GM20000 (cell line): ENCODE measurements at regions not wholly inside any gene's neighbourhood (a gene's known extent, or its start where the extent isn't known, plus 50 kb on each side); places are given as distances from the start of the nearest gene placed in this dataset.

Source experiments
- DNase-seq: peaks from one replicate; pipeline ENCODE4 v3.0.0; 2012; ENCODE audit warnings: low spot score
- CTCF ChIP-seq: IDR thresholded peaks from 2 replicates; pipeline ENCODE4 v1.5.1; 2012; ENCODE audit warnings: mild to moderate bottlenecking, control low read depth; ENCODE audit errors: extremely low read depth, missing control alignments

DNA sequence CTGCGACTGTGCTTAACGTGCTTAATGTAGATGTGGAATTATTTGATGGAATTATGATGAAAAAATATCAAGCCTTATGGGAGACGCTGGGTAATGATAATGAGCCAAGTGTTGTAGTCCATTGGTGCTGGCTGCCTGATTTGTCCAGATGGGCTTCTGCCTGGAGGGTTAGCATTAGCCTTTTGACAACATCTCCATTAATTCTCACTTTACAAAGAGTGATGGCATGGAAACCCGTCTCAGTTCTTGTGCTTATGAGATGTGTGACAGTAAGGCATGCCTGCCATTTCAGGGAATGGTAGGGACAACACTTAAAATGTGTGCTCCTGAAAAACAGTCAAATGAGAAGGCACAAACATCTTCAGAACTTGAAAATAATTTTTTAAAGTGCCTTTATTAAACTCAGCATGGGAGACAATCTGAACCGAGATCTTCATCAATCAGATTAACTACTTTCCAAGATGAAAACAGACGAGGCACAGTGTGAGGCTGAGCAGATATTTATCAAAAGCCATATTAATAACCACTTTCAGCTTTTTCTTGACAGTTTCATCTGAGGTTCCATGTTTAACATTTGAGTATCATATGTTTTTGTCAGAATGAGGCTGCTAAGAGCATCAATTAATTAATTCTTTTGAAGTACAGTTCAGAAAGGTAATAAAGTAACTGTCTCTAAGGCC lies 473.1 kb downstream of the NXPH1 start:
- TF ChIP-seq CTCF = no peak
- DNase-seq = no peak

DNA sequence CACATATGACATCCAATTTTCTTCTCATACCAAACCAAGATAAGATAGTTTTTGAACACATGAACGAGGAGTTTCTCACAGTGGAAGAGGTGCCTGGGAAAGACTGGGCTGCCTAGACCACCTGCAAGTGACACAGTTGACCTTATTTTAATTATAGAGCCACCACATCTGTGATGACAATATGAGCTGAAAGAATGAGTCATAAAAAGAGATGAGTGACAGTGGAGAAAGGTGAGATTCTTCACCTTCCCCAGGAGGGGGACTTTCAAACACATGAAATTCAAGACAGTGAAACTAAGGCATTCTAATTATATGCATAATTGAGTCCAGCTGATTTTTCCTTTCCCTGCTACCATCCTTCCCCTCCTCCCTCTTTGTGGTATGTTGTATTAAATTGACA lies 475.5 kb downstream of the NXPH1 start:
- DNase-seq = no peak
- TF ChIP-seq CTCF = no peak

DNA sequence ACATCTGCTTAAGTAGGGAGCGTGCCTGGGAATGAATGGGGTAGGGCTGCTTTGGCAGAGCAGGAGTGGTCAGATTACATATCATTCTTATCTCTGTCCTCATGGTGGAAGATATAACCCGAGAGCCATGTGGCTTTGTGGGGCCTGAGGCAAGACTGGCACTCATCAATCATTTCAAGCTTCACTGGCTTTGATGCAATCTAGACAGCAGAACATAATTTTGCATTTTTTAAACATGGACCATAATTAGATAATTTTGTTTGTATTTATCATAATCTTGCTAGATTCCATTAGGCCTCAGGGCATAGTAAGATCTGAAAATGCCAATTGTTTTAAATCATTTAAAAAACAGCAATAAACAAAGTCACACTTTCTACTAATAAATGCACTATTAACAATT lies 480.3 kb downstream of the NXPH1 start:
- no peak for TF ChIP-seq CTCF
- no peak for DNase-seq

DNA sequence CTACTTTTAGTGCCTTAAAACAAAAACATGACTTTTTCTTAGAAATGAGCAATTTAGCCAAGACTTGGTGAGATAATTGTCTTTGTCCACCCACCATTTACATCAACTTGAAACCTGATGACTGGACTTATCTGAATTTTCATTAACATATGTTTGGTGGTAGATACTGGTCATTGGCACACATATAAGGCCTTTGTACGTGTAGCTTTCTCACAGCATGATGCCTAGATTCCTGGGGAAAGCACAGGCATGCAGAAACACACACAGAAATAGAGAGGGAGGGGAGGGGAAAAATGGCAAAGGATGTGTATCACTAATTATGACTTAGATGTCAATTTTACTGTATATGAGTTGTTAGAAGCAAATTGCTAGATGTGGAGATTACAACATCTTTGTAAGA lies 488.4 kb downstream of the NXPH1 start:
- no peak for DNase-seq
- no peak for TF ChIP-seq CTCF

GRCh38 chr7:8922726-8923125 lies 489.3 kb downstream of the NXPH1 start:
- no peak for DNase-seq
- TF ChIP-seq CTCF = no peak

DNA sequence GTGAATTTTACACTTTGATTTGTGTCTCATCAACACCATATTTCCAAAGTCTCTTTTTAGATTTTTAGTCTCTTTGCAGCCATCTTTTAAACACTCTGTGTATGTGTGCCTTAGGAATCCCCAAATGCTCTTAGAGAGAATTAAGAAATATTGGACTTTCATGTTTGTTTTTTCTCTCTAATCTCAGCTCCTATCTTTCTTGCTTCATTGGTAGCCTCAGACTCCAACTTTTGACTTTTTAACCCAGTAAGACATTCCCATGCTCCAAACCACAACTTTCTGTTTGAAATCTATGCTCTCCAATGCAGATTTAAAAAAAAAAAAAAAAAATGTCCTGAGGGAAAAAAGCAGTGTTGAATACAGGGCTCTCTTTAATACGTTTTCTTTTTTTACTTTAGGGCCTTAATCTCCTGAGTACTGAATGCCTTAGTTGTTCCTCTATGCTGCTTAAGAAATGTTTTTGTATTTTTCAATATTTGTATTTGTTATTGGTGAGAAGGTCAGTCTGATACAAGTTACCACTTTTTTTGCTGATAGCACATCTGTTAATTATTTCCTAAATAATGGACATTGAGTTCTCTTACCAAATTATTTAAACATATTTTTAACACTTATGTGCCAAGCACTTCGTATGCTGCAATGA lies 489.9 kb downstream of the NXPH1 start:
- DNase-seq = no peak
- TF ChIP-seq CTCF = no peak

GRCh38 chr7:8931906-8932646 lies 498.7 kb downstream of the NXPH1 start:
- DNase-seq = no peak
- TF ChIP-seq CTCF = no peak
